HEK293T (cell line): ENCODE measurements at regions not wholly inside any gene's neighbourhood (a gene's known extent, or its start where the extent isn't known, plus 50 kb on each side); places are given as distances from the start of the nearest gene placed in this dataset.
"Not testable (repeated sequence)": the region's sequence is repeated elsewhere in the genome, so short reads cannot be mapped to it uniquely, and the experiment has no call there.

ENCODE experiments used
- ELF4 ChIP-seq: fragments of 450-650 bp; IDR thresholded peaks from 2 replicates; pipeline ENCODE4 v1.6.1; 2017; ENCODE audit warnings: antibody characterized with exemption
- TARDBP ChIP-seq: fragments of 450-650 bp; IDR thresholded peaks from 2 replicates; pipeline ENCODE4 v1.6.1; 2016

DNA sequence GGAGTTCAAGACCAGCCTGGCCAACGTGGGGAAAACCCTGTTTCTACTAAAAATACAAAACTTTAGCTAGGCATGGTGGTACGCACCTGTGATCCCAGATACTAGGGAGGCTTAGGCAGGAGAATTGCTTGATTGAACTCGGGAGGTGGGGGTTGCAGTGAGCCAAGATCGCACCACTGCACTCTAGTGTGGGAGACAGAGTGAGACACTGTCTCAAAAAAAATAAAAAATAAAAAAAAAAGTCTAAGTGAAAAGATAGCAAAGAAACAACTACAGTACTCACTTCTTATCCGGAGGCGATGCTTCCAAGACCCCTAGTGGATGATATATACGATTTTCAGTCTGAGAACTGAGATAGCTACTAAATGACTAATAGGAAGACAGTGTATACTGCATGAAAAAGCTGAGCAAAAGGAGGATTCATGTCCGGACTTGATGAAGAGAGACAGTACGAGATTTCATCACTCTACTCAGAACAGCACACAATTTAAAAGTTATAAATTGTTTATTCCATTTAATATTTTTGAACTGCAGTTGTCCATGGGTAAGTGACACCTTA is 138.7 kb upstream of the GOLGA6L6 start:
- not testable (repeated sequence) for TF ChIP-seq ELF4, TARDBP
